ENCODE measurements at regions not wholly inside any gene's neighbourhood (a gene's known extent, or its start where the extent isn't known, plus 50 kb on each side); places are given as distances from the start of the nearest gene placed in this dataset.

GRCh38 chr1:30412241-30413110 is 310.9 kb downstream of the MATN1 start:
- Mint-ChIP-seq H3K27ac (ENCODE audit: unreplicated experiment) (no peak overlapping the region), H3K9me3 (ENCODE audit: unreplicated experiment) (no peaks in the 10 kb centered on the region), H3K27me3 (ENCODE audit: insufficient read depth, unreplicated experiment) (peaks cover 7% of the 10 kb centered on the region), H3K4me3 (ENCODE audit: unreplicated experiment) (no peak overlapping the region), H3K36me3 (ENCODE audit: insufficient read depth, unreplicated experiment) (no peaks in the 10 kb centered on the region), H3K4me1 (ENCODE audit: low read depth, unreplicated experiment) (no peaks in the 10 kb centered on the region)
- Histone ChIP-seq H3K36me3 (ENCODE audit: control insufficient read depth, insufficient read depth, low read length) (no peaks in the 10 kb centered on the region), H3K4me1 (no peaks in the 10 kb centered on the region), H3K4me3 (ENCODE audit: low read depth, low read length) (no peak overlapping the region), H3K27me3 (replicated peaks; ENCODE audit: control insufficient read depth, insufficient read depth, low read length) (no peaks in the 10 kb centered on the region; the same call in 1 of the 2 replicates), H3K9me3 (no peaks in the 10 kb centered on the region)
- BruUV-seq (replicated peaks), result no TSS peak
- ChIA-PET POLR2A (no interaction called here), CTCF (no interaction called here)
- no peak for DNase-seq
- intact Hi-C loops (cut with micrococcal nuclease; ENCODE audit: unreplicated experiment), result no loop called here
- TF ChIP-seq CTCF (IDR thresholded peaks at IDR 0.05; ENCODE audit: insufficient read depth in 1 of 2, low read depth in 1 of 2, low read length in 1 of 2, severe bottlenecking in 1 of 2, unreplicated experiment in 1 of 2), result no peak

- Mint-ChIP-seq H3K9me3 (ENCODE audit: unreplicated experiment) (no peaks in the 10 kb centered on the region), H3K27me3 (ENCODE audit: insufficient read depth, unreplicated experiment) (peaks cover 11% of the 10 kb centered on the region), H3K4me3 (ENCODE audit: unreplicated experiment) (no peak overlapping the region), H3K27ac (ENCODE audit: unreplicated experiment) (no peak overlapping the region), H3K36me3 (ENCODE audit: insufficient read depth, unreplicated experiment) (no peaks in the 10 kb centered on the region), H3K4me1 (ENCODE audit: low read depth, unreplicated experiment) (no peaks in the 10 kb centered on the region)
- H3K4me3 ChIP-seq (ENCODE audit: low read depth, low read length), result no peak overlapping the region
- POLR2A ChIA-PET, result no interaction called here
- intact Hi-C loops (cut with micrococcal nuclease; ENCODE audit: unreplicated experiment), result no loop called here
- H3K36me3 ChIP-seq (ENCODE audit: control insufficient read depth, insufficient read depth, low read length), result no peaks in the 10 kb centered on the region
- CTCF ChIA-PET, result no interaction called here
- DNase-seq, result no peak
- no TSS peak for BruUV-seq (replicated peaks)
- H3K4me1 ChIP-seq, result no peaks in the 10 kb centered on the region
- H3K27me3 ChIP-seq (replicated peaks; ENCODE audit: control insufficient read depth, insufficient read depth, low read length), result no peaks in the 10 kb centered on the region; the same call in 1 of the 2 replicates
- no peaks in the 10 kb centered on the region for H3K9me3 ChIP-seq
- TF ChIP-seq CTCF (IDR thresholded peaks at IDR 0.05; ENCODE audit: insufficient read depth in 1 of 2, low read depth in 1 of 2, low read length in 1 of 2, severe bottlenecking in 1 of 2, unreplicated experiment in 1 of 2), result no peak
These were observed 312.2 kb downstream of the MATN1 start for GRCh38 chr1:30411206-30411605.

DNA sequence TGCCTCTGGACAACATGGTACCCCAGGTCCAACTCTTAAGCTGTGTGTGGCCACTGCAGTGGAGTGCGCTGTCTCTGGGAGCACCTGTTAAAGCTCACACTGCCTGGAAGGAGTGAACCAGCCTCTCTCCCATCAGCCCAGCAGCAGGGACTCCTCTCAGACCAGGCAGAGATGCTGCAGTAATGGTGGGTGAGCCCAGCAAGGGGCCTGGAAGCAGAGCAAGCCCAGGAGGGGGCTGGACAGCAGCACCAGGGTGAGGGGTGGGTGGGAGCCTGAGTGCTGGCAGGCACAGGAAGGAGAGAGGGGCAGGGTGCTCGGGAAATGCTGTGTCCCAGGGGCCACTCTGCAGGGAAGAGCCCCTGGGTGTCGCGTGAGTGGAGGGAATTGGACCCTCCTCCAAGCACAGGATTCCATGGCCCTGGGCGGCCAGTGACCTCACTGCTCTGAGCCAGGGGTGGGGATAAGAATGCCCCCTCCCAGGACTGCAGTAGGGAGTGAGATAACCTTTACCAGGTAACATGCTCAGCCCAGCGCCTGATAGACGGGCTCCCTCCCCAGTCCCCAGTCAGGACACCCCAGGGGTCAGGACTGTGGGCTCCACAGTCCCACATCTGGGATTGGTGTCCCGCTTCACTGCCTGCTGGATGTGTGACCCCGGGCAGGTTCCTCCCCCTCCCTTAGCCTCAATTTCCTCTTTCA is 313.1 kb downstream of the MATN1 start:
- Histone ChIP-seq H3K36me3 (ENCODE audit: control insufficient read depth, insufficient read depth, low read length) (no peaks in the 10 kb centered on the region), H3K4me3 (ENCODE audit: low read depth, low read length) (no peak overlapping the region), H3K4me1 (no peaks in the 10 kb centered on the region), H3K9me3 (no peaks in the 10 kb centered on the region), H3K27me3 (replicated peaks; ENCODE audit: control insufficient read depth, insufficient read depth, low read length) (no peaks in the 10 kb centered on the region; the same call in 1 of the 2 replicates)
- Mint-ChIP-seq H3K36me3 (ENCODE audit: insufficient read depth, unreplicated experiment) (no peaks in the 10 kb centered on the region), H3K27me3 (ENCODE audit: insufficient read depth, unreplicated experiment) (peaks cover 11% of the 10 kb centered on the region), H3K9me3 (ENCODE audit: unreplicated experiment) (no peaks in the 10 kb centered on the region), H3K4me1 (ENCODE audit: low read depth, unreplicated experiment) (no peaks in the 10 kb centered on the region), H3K27ac (ENCODE audit: unreplicated experiment) (no peak overlapping the region), H3K4me3 (ENCODE audit: unreplicated experiment) (no peak overlapping the region)
- ChIA-PET POLR2A (no interaction called here), CTCF (no interaction called here)
- no peak for DNase-seq
- no peak for TF ChIP-seq CTCF (IDR thresholded peaks at IDR 0.05; ENCODE audit: insufficient read depth in 1 of 2, low read depth in 1 of 2, low read length in 1 of 2, severe bottlenecking in 1 of 2, unreplicated experiment in 1 of 2)
- intact Hi-C loops (cut with micrococcal nuclease; ENCODE audit: unreplicated experiment), result no loop called here
- no TSS peak for BruUV-seq (replicated peaks)
